ENCODE measurements at regions not wholly inside any gene's neighbourhood (a gene's known extent, or its start where the extent isn't known, plus 50 kb on each side); places are given as distances from the start of the nearest gene placed in this dataset.

- no peaks in the 10 kb centered on the region for H3K4me1 ChIP-seq (replicated peaks in 1 of 2; ENCODE audit: control insufficient read depth in 2 of 2, insufficient read depth in 2 of 2, low read length in 2 of 2)
- no peaks in the 10 kb centered on the region for H3K9me3 ChIP-seq (replicated peaks; ENCODE audit: control insufficient read depth, insufficient read depth, low read depth, low read length)
- DNase-seq (ENCODE audit: extremely low read depth in 1 of 4, low spot score in 3 of 4), result no peak
- no peak overlapping the region for H3K4me3 ChIP-seq
- CTCF ChIA-PET (ENCODE audit: low intra/inter-chr PET ratio), result no interaction called here
- TF ChIP-seq GTF2A2 (tag; IDR thresholded peaks at IDR 0.05) (no peak), HINFP (tag; conservative IDR thresholded peaks at IDR 0.05; ENCODE audit: low read depth) (no peak), ZZZ3 (IDR thresholded peaks at IDR 0.05) (no peak), RFX1 (IDR thresholded peaks at IDR 0.05) (no peak), TCF7L2 (IDR thresholded peaks at IDR 0.05; ENCODE audit: low read depth, low read length) (no peak), ZNF740 (CRISPR knock-in tag; IDR thresholded peaks at IDR 0.05) (no peak), ZNF740 (tag; IDR thresholded peaks at IDR 0.05) (no peak), NR1H2 (CRISPR knock-in tag; IDR thresholded peaks at IDR 0.05) (no peak), CC2D1A (IDR thresholded peaks at IDR 0.05) (no peak), ZNF589 (CRISPR knock-in tag; IDR thresholded peaks at IDR 0.05; ENCODE audit: low read depth) (no peak), HDAC6 (IDR thresholded peaks at IDR 0.05; ENCODE audit: low read depth, low read length) (no peak)
- TF ChIP-seq, protein P1, sequence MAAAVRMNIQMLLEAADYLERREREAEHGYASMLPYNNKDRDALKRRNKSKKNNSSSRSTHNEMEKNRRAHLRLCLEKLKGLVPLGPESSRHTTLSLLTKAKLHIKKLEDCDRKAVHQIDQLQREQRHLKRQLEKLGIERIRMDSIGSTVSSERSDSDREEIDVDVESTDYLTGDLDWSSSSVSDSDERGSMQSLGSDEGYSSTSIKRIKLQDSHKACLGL (CRISPR knock-in tag; IDR thresholded peaks at IDR 0.05; ENCODE audit: borderline replicate concordance, poor library complexity, severe bottlenecking), result no peak
- POLR2A ChIA-PET, result no interaction called here
- H3K79me2 ChIP-seq (ENCODE audit: control insufficient read depth, insufficient read depth, low read length), result no peaks in the 10 kb centered on the region
- H4K20me1 ChIP-seq (replicated peaks; ENCODE audit: control insufficient read depth, insufficient read depth, low read length), result no peaks in the 10 kb centered on the region
- in situ Hi-C loops (cut with MboI), result no loop called here
- no peaks in the 10 kb centered on the region for H3K27me3 ChIP-seq (ENCODE audit: control insufficient read depth in 2 of 2, insufficient read depth in 2 of 2, low read length in 2 of 2)
- H3K9ac ChIP-seq (ENCODE audit: insufficient read depth in 1 of 2, low read depth in 2 of 2, low read length in 2 of 2), result no peak overlapping the region
- no peaks in the 10 kb centered on the region for H3K9me1 ChIP-seq (ENCODE audit: control insufficient read depth, insufficient read depth, low read length)
- no peak overlapping the region for H3K27ac ChIP-seq (ENCODE audit: extremely low read depth, low read depth, low read length)
- no peak overlapping the region for H3K4me2 ChIP-seq (ENCODE audit: insufficient read depth, low read length)
- no TSS peak for BruUV-seq (replicated peaks)
- H3K36me3 ChIP-seq (ENCODE audit: control insufficient read depth, insufficient read depth, low read length), result no peaks in the 10 kb centered on the region
- ATAC-seq, result no peak
- no peak for FAIRE-seq
- H2AFZ ChIP-seq (ENCODE audit: low read depth, low read length), result no peak overlapping the region
- WGBS (ENCODE audit: insufficient coverage, low coverage, missing lambda C conversion rate), result 2% methylated on average over 2 of the region's 2 CpGs
- intact Hi-C loops (cut with micrococcal nuclease), result no loop called here
Measured at GRCh38 chr7:123293710-123294109, 93.9 kb upstream of the SLC13A1 start.
